PC-3 (cell line): ENCODE measurements at regions not wholly inside any gene's neighbourhood (a gene's known extent, or its start where the extent isn't known, plus 50 kb on each side); places are given as distances from the start of the nearest gene placed in this dataset.

ENCODE experiments used
- ATAC-seq: fragments of 200-7000 bp; cut with Tn5 transposase; 2 replicates; pipeline ENCODE4 v1.9.1; 2020; ENCODE audit warnings: mild to moderate bottlenecking, moderate library complexity
- BruUV-seq: library from RNA; stranded (reverse); fragments of 400-500 nt; replicated peaks from 2 replicates; lab custom pipeline; 2021; lab: Mats Ljungman, UMichigan
- CTCF ChIA-PET: fragments of 300-600 bp; sonication (Branson Sonifier 250); formaldehyde crosslinking; loops from one replicate; lab custom pipeline; 2022; ENCODE audit warnings: antibody characterized with exemption; lab: Charles Lee
- POLR2A ChIA-PET: fragments of 300-600 bp; sonication (Branson Sonifier 250); formaldehyde crosslinking; loops from one replicate; lab custom pipeline; 2022; ENCODE audit warnings: antibody characterized with exemption; ENCODE audit not compliant: unreplicated experiment; lab: Charles Lee
- DNase-seq: peaks from one replicate; pipeline ENCODE4 v3.0.0-alpha.2; 2015
- H2AFZ ChIP-seq: fragments of 300-600 bp; sonication (generic); 2 replicates; pipeline ENCODE4 v1.6.0; 2016; ENCODE audit warnings: antibody characterized with exemption, low read length
- H3F3A ChIP-seq: fragments of 300-600 bp; sonication (generic); one replicate; pipeline ENCODE4 v1.6.0; 2017; ENCODE audit warnings: antibody characterized with exemption, low read length, control low read depth, mild to moderate bottlenecking; ENCODE audit not compliant: unreplicated experiment
- H3K27ac ChIP-seq: fragments of 300-600 bp; sonication (generic); 2 replicates; pipeline ENCODE4 v1.5.1; 2016; ENCODE audit warnings: mild to moderate bottlenecking, low read length
- H3K27me3 ChIP-seq: fragments of 300-600 bp; sonication (generic); 2 replicates; pipeline ENCODE4 v1.6.1; 2016; ENCODE audit warnings: low read length, mixed read lengths
- H3K36me3 ChIP-seq: fragments of 300-600 bp; sonication (generic); 2 replicates; pipeline ENCODE4 v1.6.1; 2016; ENCODE audit warnings: low read depth, mixed run types, low read length, mixed read lengths
- H3K4me1 ChIP-seq: fragments of 300-600 bp; sonication (generic); 2 replicates; pipeline ENCODE4 v1.5.1; 2016; ENCODE audit warnings: low read length; ENCODE audit not compliant: insufficient read depth
- H3K4me2 ChIP-seq: fragments of 300-600 bp; sonication (generic); 2 replicates; pipeline ENCODE4 v1.6.0; 2016; ENCODE audit warnings: low read length
- H3K4me3 ChIP-seq: fragments of 300-600 bp; sonication (generic); 2 replicates; pipeline ENCODE4 v1.5.1; 2016; ENCODE audit warnings: mild to moderate bottlenecking, low read length, mixed read lengths
- H3K79me2 ChIP-seq: fragments of 300-600 bp; sonication (generic); 2 replicates; pipeline ENCODE4 v1.6.1; 2017; ENCODE audit warnings: low read length, mixed read lengths
- H3K9ac ChIP-seq: fragments of 300-600 bp; sonication (generic); 2 replicates; pipeline ENCODE4 v1.6.0; 2016; ENCODE audit warnings: mild to moderate bottlenecking, low read length
- H3K9me2 ChIP-seq: fragments of 300-600 bp; sonication (generic); replicated peaks from 2 replicates; pipeline ENCODE4 v1.6.1; 2016; ENCODE audit warnings: mixed run types, low read length, mixed read lengths
- H3K9me3 ChIP-seq: fragments of 300-600 bp; sonication (generic); 2 replicates; pipeline ENCODE4 v1.6.1; 2016; ENCODE audit warnings: low read length, mixed read lengths
- H4K20me1 ChIP-seq: fragments of 300-600 bp; sonication (generic); 2 replicates; pipeline ENCODE4 v1.6.1; 2016; ENCODE audit warnings: low read length, mixed read lengths
- EZH2 ChIP-seq: fragments of 300-600 bp; sonication (generic); IDR thresholded peaks from one replicate; pipeline ENCODE4 v1.6.1; 2017; ENCODE audit warnings: antibody characterized with exemption, mild to moderate bottlenecking, low read length; ENCODE audit not compliant: unreplicated experiment
- EZH2phosphoT487 ChIP-seq: fragments of 300-600 bp; sonication (generic); IDR thresholded peaks from 2 replicates; pipeline ENCODE4 v1.6.1; 2018; ENCODE audit warnings: mild to moderate bottlenecking, antibody characterized with exemption, low read length, borderline replicate concordance
- intact Hi-C: fragments of 100-400 bp; cut with micrococcal nuclease; formaldehyde crosslinking; loops from 2 replicates; pipeline ENCODE4 v1.9.0; 2023
- TF ChIP-seq, protein P1 (sequence below): fragments of 300-600 bp; sonication (generic); conservative IDR thresholded peaks from 2 replicates; pipeline ENCODE4 v1.5.1; 2017; ENCODE audit warnings: antibody characterized with exemption, low read depth, mild to moderate bottlenecking, low read length

DNA sequence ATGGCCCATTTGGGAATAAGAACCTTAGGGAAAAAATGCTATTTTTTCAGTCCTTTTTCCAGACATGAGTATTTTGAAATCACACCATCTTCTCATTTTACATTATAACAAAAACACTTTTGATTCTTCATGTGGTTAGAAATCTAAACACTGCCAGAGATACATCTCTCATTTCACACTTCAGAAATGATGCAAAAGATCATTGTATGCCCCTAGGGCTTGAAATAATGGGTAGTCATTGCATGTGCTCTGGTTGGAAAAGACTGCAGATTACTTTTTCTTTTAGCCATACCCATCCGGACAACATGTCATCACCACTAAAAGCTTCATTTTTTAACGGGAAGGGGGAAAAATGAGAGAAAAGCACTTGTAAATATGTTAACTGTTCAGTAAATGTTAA, 1152.2 kb upstream of the ADGRL4 start:
- H3K4me1 ChIP-seq = no peaks in the 10 kb centered on the region
- TF ChIP-seq, protein P1, sequence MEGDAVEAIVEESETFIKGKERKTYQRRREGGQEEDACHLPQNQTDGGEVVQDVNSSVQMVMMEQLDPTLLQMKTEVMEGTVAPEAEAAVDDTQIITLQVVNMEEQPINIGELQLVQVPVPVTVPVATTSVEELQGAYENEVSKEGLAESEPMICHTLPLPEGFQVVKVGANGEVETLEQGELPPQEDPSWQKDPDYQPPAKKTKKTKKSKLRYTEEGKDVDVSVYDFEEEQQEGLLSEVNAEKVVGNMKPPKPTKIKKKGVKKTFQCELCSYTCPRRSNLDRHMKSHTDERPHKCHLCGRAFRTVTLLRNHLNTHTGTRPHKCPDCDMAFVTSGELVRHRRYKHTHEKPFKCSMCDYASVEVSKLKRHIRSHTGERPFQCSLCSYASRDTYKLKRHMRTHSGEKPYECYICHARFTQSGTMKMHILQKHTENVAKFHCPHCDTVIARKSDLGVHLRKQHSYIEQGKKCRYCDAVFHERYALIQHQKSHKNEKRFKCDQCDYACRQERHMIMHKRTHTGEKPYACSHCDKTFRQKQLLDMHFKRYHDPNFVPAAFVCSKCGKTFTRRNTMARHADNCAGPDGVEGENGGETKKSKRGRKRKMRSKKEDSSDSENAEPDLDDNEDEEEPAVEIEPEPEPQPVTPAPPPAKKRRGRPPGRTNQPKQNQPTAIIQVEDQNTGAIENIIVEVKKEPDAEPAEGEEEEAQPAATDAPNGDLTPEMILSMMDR = no peak
- TF ChIP-seq EZH2 = no peak
- TF ChIP-seq EZH2phosphoT487 = no peak
- H3K9ac ChIP-seq = no peak overlapping the region
- no peaks in the 10 kb centered on the region for H4K20me1 ChIP-seq
- H3K9me3 ChIP-seq = no peaks in the 10 kb centered on the region
- no peaks in the 10 kb centered on the region for H3K79me2 ChIP-seq
- no peak overlapping the region for H3K4me3 ChIP-seq
- no peak for DNase-seq
- no TSS peak for BruUV-seq
- H3K9me2 ChIP-seq = no peaks in the 10 kb centered on the region
- H3K27ac ChIP-seq = no peak overlapping the region
- no peaks in the 10 kb centered on the region for H3F3A ChIP-seq
- no peak overlapping the region for H2AFZ ChIP-seq
- intact Hi-C loops = no loop called here
- no peaks in the 10 kb centered on the region for H3K27me3 ChIP-seq
- H3K4me2 ChIP-seq = no peak overlapping the region
- ChIA-PET POLR2A (no interaction called here), CTCF (no interaction called here)
- no peaks in the 10 kb centered on the region for H3K36me3 ChIP-seq
- ATAC-seq = no peak

DNA sequence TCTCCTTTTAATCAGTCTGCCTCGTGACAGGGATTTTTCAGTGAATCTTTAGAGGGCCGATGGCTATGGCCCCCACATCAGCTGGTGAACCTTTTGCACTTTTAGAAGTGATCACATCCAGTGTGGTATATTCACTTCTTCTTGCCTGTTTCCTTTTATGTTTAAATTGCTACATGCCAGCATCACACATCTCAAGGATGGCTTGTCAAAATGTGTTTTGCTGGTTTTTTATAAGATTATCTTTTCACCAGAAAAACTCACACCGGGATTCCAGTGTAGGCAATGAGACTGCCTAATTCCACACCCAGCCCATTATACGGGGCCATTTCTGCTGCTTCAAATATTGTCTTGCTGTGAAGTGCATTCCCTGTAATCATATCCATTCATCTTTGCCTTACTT, 1151.7 kb upstream of the ADGRL4 start:
- Histone ChIP-seq H3K4me1 (no peaks in the 10 kb centered on the region), H2AFZ (no peak overlapping the region), H3K36me3 (no peaks in the 10 kb centered on the region), H3K27me3 (no peaks in the 10 kb centered on the region), H3K4me3 (no peak overlapping the region), H3K9me2 (no peaks in the 10 kb centered on the region), H3K79me2 (no peaks in the 10 kb centered on the region), H4K20me1 (no peaks in the 10 kb centered on the region), H3K9me3 (no peaks in the 10 kb centered on the region), H3K4me2 (no peak overlapping the region), H3F3A (no peaks in the 10 kb centered on the region), H3K27ac (no peak overlapping the region), H3K9ac (no peak overlapping the region)
- intact Hi-C loops = no loop called here
- no TSS peak for BruUV-seq
- ATAC-seq = no peak
- TF ChIP-seq EZH2 (no peak), EZH2phosphoT487 (no peak)
- POLR2A ChIA-PET = no interaction called here
- no peak for DNase-seq
- CTCF ChIA-PET = no interaction called here

- Histone ChIP-seq H3K9ac (no peak overlapping the region), H3K27ac (no peak overlapping the region), H2AFZ (no peak overlapping the region), H3K9me3 (no peaks in the 10 kb centered on the region), H3K27me3 (no peaks in the 10 kb centered on the region), H3K9me2 (no peaks in the 10 kb centered on the region), H3F3A (no peaks in the 10 kb centered on the region), H3K79me2 (no peaks in the 10 kb centered on the region), H3K4me2 (no peak overlapping the region), H3K4me1 (no peaks in the 10 kb centered on the region), H4K20me1 (no peaks in the 10 kb centered on the region), H3K36me3 (no peaks in the 10 kb centered on the region), H3K4me3 (no peak overlapping the region)
- peak; percentile 58; the same call in 1 of the 2 replicates for ATAC-seq
- no TSS peak for BruUV-seq
- POLR2A ChIA-PET = no interaction called here
- intact Hi-C loops = no loop called here
- TF ChIP-seq, protein P1 = peak; percentile 48
- no peak for TF ChIP-seq EZH2
- DNase-seq = peak; percentile 34
- CTCF ChIA-PET = no interaction called here
These were observed 1148.8 kb upstream of the ADGRL4 start for GRCh38 chr1:80155371-80155770.
